ENCODE measurements at regions not wholly inside any gene's neighbourhood (a gene's known extent, or its start where the extent isn't known, plus 50 kb on each side); places are given as distances from the start of the nearest gene placed in this dataset.

DNA sequence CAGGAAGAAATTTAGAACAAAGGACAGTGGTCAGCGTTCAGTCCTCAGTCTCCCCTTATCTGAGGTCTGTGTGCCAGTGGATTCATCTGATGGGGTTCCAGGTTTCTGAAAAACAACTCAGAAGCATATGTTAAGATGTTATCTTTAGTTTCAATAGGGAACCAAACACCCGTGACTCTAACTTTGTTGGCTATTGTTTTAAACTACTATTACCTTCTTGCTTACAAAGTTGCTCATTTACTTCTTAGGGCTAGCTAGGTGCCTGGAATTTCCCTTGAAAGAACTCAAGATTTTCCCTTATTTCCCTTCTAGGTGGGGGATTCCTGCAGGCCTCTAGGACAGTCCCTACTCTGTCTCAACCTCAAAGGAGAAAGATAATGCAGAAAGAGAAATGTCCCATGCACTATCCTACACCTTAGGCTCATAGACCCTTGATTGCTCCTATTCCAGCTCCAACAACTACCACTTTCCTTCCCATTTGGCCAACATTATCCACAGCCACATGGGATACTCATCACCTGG lies 192.5 kb upstream of the LYZL1 start:
- Histone ChIP-seq H3K9me3 (ENCODE audit: low read depth) (no peaks in the 10 kb centered on the region), H3K36me3 (no peaks in the 10 kb centered on the region), H2AFZ (replicated peaks) (no peak overlapping the region), H3K27me3 (no peaks in the 10 kb centered on the region), H3K27ac (no peak overlapping the region), H3K9ac (no peak overlapping the region), H3F3A (ENCODE audit: low read depth) (no peaks in the 10 kb centered on the region), H3K79me2 (ENCODE audit: low read depth) (no peaks in the 10 kb centered on the region), H3K4me2 (no peak overlapping the region), H3K4me1 (no peaks in the 10 kb centered on the region), H4K20me1 (ENCODE audit: low read depth) (no peaks in the 10 kb centered on the region), H3K4me3 (no peak overlapping the region)
- Mint-ChIP-seq H3K27ac (no peak overlapping the region), H3K4me1 (peaks cover 12% of the 10 kb centered on the region), H3K9me3 (peaks cover 9% of the 10 kb centered on the region), H3K4me3 (no peak overlapping the region), H3K27me3 (ENCODE audit: insufficient read depth, low read depth) (peaks cover 5% of the 10 kb centered on the region), H3K36me3 (no peaks in the 10 kb centered on the region)
- DNase-seq (ENCODE audit: low spot score), result no peak
- TF ChIP-seq EZH2phosphoT487 (IDR thresholded peaks at IDR 0.05), result no peak
- no peak for TF ChIP-seq CTCF (IDR thresholded peaks at IDR 0.05)
- TF ChIP-seq EZH2 (IDR thresholded peaks at IDR 0.05), result no peak

- H3K27ac ChIP-seq, result no peak overlapping the region
- H3K4me3 ChIP-seq, result no peak overlapping the region
Observed at GRCh38 chr10:29098423-29098822, 190.4 kb upstream of the LYZL1 start.

DNA sequence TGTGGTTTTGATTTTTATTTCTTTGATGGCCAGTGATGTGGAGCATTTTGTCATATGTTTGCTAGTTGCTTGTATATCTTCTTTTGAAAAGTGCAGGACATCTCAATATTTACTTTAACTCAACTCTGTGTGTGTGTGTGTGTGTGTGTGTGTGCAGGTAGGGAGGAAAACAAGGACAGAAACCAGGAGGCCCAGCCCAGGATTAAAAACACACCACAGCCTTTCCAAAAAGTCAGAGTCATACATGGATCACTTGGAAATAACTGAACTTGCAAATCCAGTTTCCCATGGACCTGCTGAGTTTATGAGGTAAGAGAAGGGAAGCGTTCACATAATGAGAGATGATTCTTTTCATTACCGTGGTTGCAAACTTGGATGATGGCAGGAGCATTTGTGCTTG lies 189.9 kb upstream of the LYZL1 start:
- Mint-ChIP-seq H3K27ac (peak overlapping the region; percentile 16), H3K36me3 (no peaks in the 10 kb centered on the region), H3K27me3 (ENCODE audit: insufficient read depth, low read depth) (peaks cover 7% of the 10 kb centered on the region), H3K4me1 (peaks cover 12% of the 10 kb centered on the region), H3K9me3 (peaks cover 16% of the 10 kb centered on the region), H3K4me3 (no peak overlapping the region)
- no peak overlapping the region for H3K27ac ChIP-seq
- H2AFZ ChIP-seq (replicated peaks), result no peak overlapping the region
- no peaks in the 10 kb centered on the region for H3K4me1 ChIP-seq
- no peak for DNase-seq (ENCODE audit: low spot score)
- H4K20me1 ChIP-seq (ENCODE audit: low read depth), result no peaks in the 10 kb centered on the region
- H3F3A ChIP-seq (ENCODE audit: low read depth), result no peaks in the 10 kb centered on the region
- H3K9me3 ChIP-seq (ENCODE audit: low read depth), result no peaks in the 10 kb centered on the region
- H3K79me2 ChIP-seq (ENCODE audit: low read depth), result no peaks in the 10 kb centered on the region
- no peak overlapping the region for H3K4me3 ChIP-seq
- H3K36me3 ChIP-seq, result no peaks in the 10 kb centered on the region
- no peak overlapping the region for H3K4me2 ChIP-seq
- TF ChIP-seq CTCF (IDR thresholded peaks at IDR 0.05) (no peak), EZH2phosphoT487 (IDR thresholded peaks at IDR 0.05) (no peak), EZH2 (IDR thresholded peaks at IDR 0.05) (no peak)
- H3K27me3 ChIP-seq, result no peaks in the 10 kb centered on the region
- H3K9ac ChIP-seq, result no peak overlapping the region

More at GRCh38 chr10:29098423-29098822, 190.4 kb upstream of the LYZL1 start:
- H3K27me3 ChIP-seq, result no peaks in the 10 kb centered on the region
- H3K9me3 ChIP-seq (ENCODE audit: low read depth), result no peaks in the 10 kb centered on the region
- no peaks in the 10 kb centered on the region for H4K20me1 ChIP-seq (ENCODE audit: low read depth)
- H3K4me3 Mint-ChIP-seq, result no peak overlapping the region
- H3K4me1 ChIP-seq, result no peaks in the 10 kb centered on the region
- H3K4me2 ChIP-seq, result no peak overlapping the region
- no peaks in the 10 kb centered on the region for H3K36me3 Mint-ChIP-seq
- no peaks in the 10 kb centered on the region for H3F3A ChIP-seq (ENCODE audit: low read depth)
- no peak for DNase-seq (ENCODE audit: low spot score)
- peaks cover 7% of the 10 kb centered on the region for H3K27me3 Mint-ChIP-seq (ENCODE audit: insufficient read depth, low read depth)
- TF ChIP-seq EZH2phosphoT487 (IDR thresholded peaks at IDR 0.05) (no peak), CTCF (IDR thresholded peaks at IDR 0.05) (no peak), EZH2 (IDR thresholded peaks at IDR 0.05) (no peak)
- H3K4me1 Mint-ChIP-seq, result peaks cover 12% of the 10 kb centered on the region
- H3K27ac Mint-ChIP-seq, result no peak overlapping the region
- no peaks in the 10 kb centered on the region for H3K36me3 ChIP-seq
- no peak overlapping the region for H3K9ac ChIP-seq
- no peaks in the 10 kb centered on the region for H3K79me2 ChIP-seq (ENCODE audit: low read depth)
- H3K9me3 Mint-ChIP-seq, result peaks cover 14% of the 10 kb centered on the region
- no peak overlapping the region for H2AFZ ChIP-seq (replicated peaks)

Data from neural progenitor cell (in vitro differentiated cells).